GM12878 (cell line): ENCODE measurements at regions not wholly inside any gene's neighbourhood (a gene's known extent, or its start where the extent isn't known, plus 50 kb on each side); places are given as distances from the start of the nearest gene placed in this dataset.

Source experiments
- ATAC-seq: fragments of 200-7000 bp; cut with Tn5 transposase; 3 replicates; pipeline ENCODE4 v1.9.1; 2020; ENCODE audit warnings: mild to moderate bottlenecking, moderate library complexity
- BruUV-seq: library from RNA; stranded (reverse); fragments of 400-500 nt; replicated peaks from 2 replicates; lab custom pipeline; 2021; lab: Mats Ljungman, UMichigan
- CTCF ChIA-PET: fragments of 300-600 bp; sonication (Branson Sonifier 250); formaldehyde crosslinking; extraction: SDS; loops from one replicate; lab custom pipeline; 2021; ENCODE audit warnings: inconsistent platforms; lab: Yijun Ruan, JAX
- POLR2A ChIA-PET: fragments of 350-600 bp; formaldehyde crosslinking; extraction: SDS; loops from one replicate; lab custom pipeline; 2021; ENCODE audit warnings: inconsistent platforms; lab: Charles Lee
- RAD21 ChIA-PET: fragments of 300-600 bp; sonication (Branson Sonifier 250); formaldehyde crosslinking; loops from one replicate; lab custom pipeline; 2023; ENCODE audit warnings: antibody characterized with exemption; ENCODE audit not compliant: unreplicated experiment; lab: Charles Lee
- SMC1A ChIA-PET: fragments of 300-600 bp; sonication (Branson Sonifier 250); formaldehyde crosslinking; loops from one replicate; lab custom pipeline; 2023; ENCODE audit not compliant: unreplicated experiment, uncharacterized antibody; lab: Charles Lee
- DNase-seq: peaks from one replicate; pipeline ENCODE4 v3.0.0-alpha.2; 2011; ENCODE audit warnings: low read depth, low spot score
- FAIRE-seq: peaks from 3 replicates; lab custom pipeline; 2011; peaks lifted over from hg19 to GRCh38; lab: Jason Lieb, UNC
- H2AFZ ChIP-seq: 2 replicates; pipeline ENCODE4 v1.6.0; 2011; ENCODE audit warnings: low read depth, low read length, control low read depth; ENCODE audit not compliant: control insufficient read depth
- H3K27ac ChIP-seq: 2 replicates; pipeline ENCODE4 v1.5.1; 2011; ENCODE audit warnings: control low read depth; ENCODE audit not compliant: control insufficient read depth, insufficient read depth
- H3K27me3 ChIP-seq, 2 experiments: replicated peaks in 1 of 2; 2 replicates each; pipeline versions ENCODE4 v1.6.0 to v1.6.1; 2011; ENCODE audit warnings: low read length in 1 of 2; ENCODE audit not compliant: control insufficient read depth in 2 of 2, insufficient read depth in 2 of 2
- H3K36me3 ChIP-seq, 2 experiments: 2 replicates each; pipeline ENCODE4 v1.5.1; 2011; ENCODE audit warnings: low read length in 1 of 2; ENCODE audit not compliant: control insufficient read depth in 2 of 2, insufficient read depth in 2 of 2
- H3K4me1 ChIP-seq: 2 replicates; pipeline ENCODE4 v1.6.1; 2011; ENCODE audit warnings: mild to moderate bottlenecking, low read length, moderate library complexity, mixed read lengths; ENCODE audit not compliant: control insufficient read depth, insufficient read depth
- H3K4me2 ChIP-seq: 2 replicates; pipeline ENCODE4 v1.6.0; 2011; ENCODE audit warnings: control low read depth; ENCODE audit not compliant: control insufficient read depth, insufficient read depth
- H3K4me3 ChIP-seq: fragments of 200-600 bp; sonication (generic); 2 replicates; pipeline ENCODE4 v1.5.1; 2016
- H3K79me2 ChIP-seq: 2 replicates; pipeline ENCODE4 v1.6.0; 2011; ENCODE audit warnings: low read length; ENCODE audit not compliant: control insufficient read depth, insufficient read depth
- H3K9ac ChIP-seq: 2 replicates; pipeline ENCODE4 v1.8.0; 2011; ENCODE audit warnings: low read length, control low read depth, mixed read lengths; ENCODE audit not compliant: control insufficient read depth, insufficient read depth
- H3K9me3 ChIP-seq: replicated peaks from 3 replicates; pipeline ENCODE4 v1.5.1; 2011; ENCODE audit warnings: mild to moderate bottlenecking, low read length; ENCODE audit not compliant: control insufficient read depth, insufficient read depth
- H4K20me1 ChIP-seq: 2 replicates; pipeline ENCODE4 v1.6.0; 2011; ENCODE audit not compliant: control insufficient read depth, insufficient read depth
- CHD1 ChIP-seq: IDR thresholded peaks from 2 replicates; pipeline ENCODE4 v1.6.1; 2012; ENCODE audit warnings: low read depth, low read length, improper control_type of control experiment
- HCFC1 ChIP-seq: fragments of 150-350 bp; IDR thresholded peaks from 2 replicates; pipeline ENCODE4 v1.6.1; 2014; ENCODE audit warnings: low read length
- HDGF ChIP-seq: fragments of 450-650 bp; IDR thresholded peaks from 2 replicates; pipeline ENCODE4 v1.6.1; 2016; ENCODE audit warnings: antibody characterized with exemption
- KLF5 ChIP-seq: fragments of 450-650 bp; IDR thresholded peaks from 2 replicates; pipeline ENCODE4 v1.6.1; 2014; ENCODE audit warnings: mild to moderate bottlenecking; ENCODE audit not compliant: partially characterized antibody
- NFXL1 ChIP-seq: fragments of 450-650 bp; IDR thresholded peaks from 2 replicates; pipeline ENCODE4 v1.6.1; 2017; ENCODE audit warnings: antibody characterized with exemption, mild to moderate bottlenecking, borderline replicate concordance
- NR2C1 ChIP-seq: fragments of 450-650 bp; IDR thresholded peaks from 2 replicates; pipeline ENCODE4 v1.6.1; 2017; ENCODE audit warnings: antibody characterized with exemption, mild to moderate bottlenecking, moderate library complexity
- PML ChIP-seq: IDR thresholded peaks from 2 replicates; pipeline ENCODE4 v1.6.1; 2012; ENCODE audit warnings: low read length, inconsistent platforms
- ZBTB33 ChIP-seq: fragments of 450-650 bp; IDR thresholded peaks from 2 replicates; pipeline ENCODE4 v1.6.1; 2017; ENCODE audit warnings: mild to moderate bottlenecking
- ZNF274 ChIP-seq: IDR thresholded peaks from one replicate; pipeline ENCODE4 v1.8.0; 2011; ENCODE audit not compliant: insufficient read length, insufficient read depth
- WGBS: methylation state at CpG from one replicate; pipeline ENCODE4 v1.1.6; 2016; ENCODE audit warnings: low lambda C conversion rate; ENCODE audit not compliant: insufficient replicate concordance, insufficient coverage; ENCODE audit errors: missing lambda C conversion rate; 5-methylcytosine and 5-hydroxymethylcytosine counted together
- in situ Hi-C: fragments of 300-500 bp; cut with MboI; formaldehyde crosslinking; loops from 9 replicates; pipeline ENCODE4 v1.14.3; 2018; ENCODE audit warnings: mixed read lengths
- intact Hi-C: fragments of 100-400 bp; cut with micrococcal nuclease; formaldehyde crosslinking; loops from one replicate; pipeline ENCODE4 v1.14.2; 2022; ENCODE audit not compliant: unreplicated experiment
- TF ChIP-seq, protein P1 (sequence below): fragments of 450-650 bp; IDR thresholded peaks from 2 replicates; pipeline ENCODE4 v1.6.1; 2016; ENCODE audit warnings: mild to moderate bottlenecking, moderate library complexity, borderline replicate concordance
- TF ChIP-seq, protein P2 (sequence below): IDR thresholded peaks from 2 replicates; pipeline ENCODE4 v1.6.1; 2012; ENCODE audit warnings: low read depth, low read length, improper control_type of control experiment

DNA sequence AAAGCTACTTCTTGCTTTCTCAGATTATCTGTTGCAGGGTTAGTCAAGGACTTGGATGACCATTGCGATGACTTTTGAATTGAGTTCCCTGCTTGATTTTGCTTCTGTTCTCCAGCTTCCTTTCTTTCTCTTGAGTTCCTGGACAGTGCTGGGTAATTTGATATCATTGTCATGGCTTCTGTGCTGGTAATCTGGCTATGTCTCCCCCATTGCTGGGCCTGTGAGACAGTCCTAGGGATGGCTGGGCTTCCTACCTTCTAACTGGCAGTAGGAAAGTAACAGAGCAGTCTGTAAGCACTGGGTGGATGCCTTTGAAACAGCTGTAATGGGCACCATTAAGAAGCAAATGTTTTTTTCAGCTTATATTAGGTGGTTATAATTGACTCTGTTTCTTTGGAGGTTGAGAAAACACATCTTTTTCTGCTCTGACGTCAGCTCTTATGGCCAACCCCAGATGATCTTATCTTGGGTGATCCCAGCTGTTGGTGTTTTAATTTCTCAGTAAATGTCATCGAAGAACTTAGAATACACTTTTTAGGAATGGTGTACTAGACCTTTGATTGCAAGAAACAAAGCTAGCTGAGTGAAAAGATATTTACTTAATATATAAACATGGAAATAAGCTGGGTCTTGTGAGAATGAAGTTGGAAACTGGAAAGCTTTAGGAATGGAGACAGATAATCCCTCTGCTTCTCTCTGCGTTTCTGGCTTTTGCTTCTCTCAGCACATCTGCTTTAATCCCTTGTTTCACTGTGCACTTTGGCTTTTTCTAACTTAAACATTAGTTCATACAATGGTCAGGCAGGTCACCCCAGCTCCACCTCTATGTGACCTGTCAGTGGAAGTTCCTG is 195.0 kb upstream of the MAN1A1 start:
- 49% methylated on average over 4 of the region's 4 CpGs for WGBS
- ChIA-PET RAD21 (no interaction called here), CTCF (interaction anchor here (1.0 kb wide), 1 partner anchor 10 kb away, joined by 4 read pairs; no protein-coding TSS in a partner anchor)
- intact Hi-C loops: no loop called here
- no peaks in the 10 kb centered on the region for H3K36me3 ChIP-seq
- H3K4me1 ChIP-seq: no peaks in the 10 kb centered on the region
- no peak overlapping the region for H3K4me2 ChIP-seq
- FAIRE-seq: no peak
- H3K27me3 ChIP-seq: no peaks in the 10 kb centered on the region
- H3K4me3 ChIP-seq: no peak overlapping the region
- H3K9me3 ChIP-seq: no peaks in the 10 kb centered on the region; the same call in 2 of the 3 replicates
- in situ Hi-C loops: no loop called here
- H4K20me1 ChIP-seq: no peaks in the 10 kb centered on the region
- H2AFZ ChIP-seq: no peak overlapping the region
- ATAC-seq: no peak
- no peaks in the 10 kb centered on the region for H3K79me2 ChIP-seq
- BruUV-seq: no TSS peak
- no peak for TF ChIP-seq PML
- no peak for TF ChIP-seq HDGF
- TF ChIP-seq, protein P1, sequence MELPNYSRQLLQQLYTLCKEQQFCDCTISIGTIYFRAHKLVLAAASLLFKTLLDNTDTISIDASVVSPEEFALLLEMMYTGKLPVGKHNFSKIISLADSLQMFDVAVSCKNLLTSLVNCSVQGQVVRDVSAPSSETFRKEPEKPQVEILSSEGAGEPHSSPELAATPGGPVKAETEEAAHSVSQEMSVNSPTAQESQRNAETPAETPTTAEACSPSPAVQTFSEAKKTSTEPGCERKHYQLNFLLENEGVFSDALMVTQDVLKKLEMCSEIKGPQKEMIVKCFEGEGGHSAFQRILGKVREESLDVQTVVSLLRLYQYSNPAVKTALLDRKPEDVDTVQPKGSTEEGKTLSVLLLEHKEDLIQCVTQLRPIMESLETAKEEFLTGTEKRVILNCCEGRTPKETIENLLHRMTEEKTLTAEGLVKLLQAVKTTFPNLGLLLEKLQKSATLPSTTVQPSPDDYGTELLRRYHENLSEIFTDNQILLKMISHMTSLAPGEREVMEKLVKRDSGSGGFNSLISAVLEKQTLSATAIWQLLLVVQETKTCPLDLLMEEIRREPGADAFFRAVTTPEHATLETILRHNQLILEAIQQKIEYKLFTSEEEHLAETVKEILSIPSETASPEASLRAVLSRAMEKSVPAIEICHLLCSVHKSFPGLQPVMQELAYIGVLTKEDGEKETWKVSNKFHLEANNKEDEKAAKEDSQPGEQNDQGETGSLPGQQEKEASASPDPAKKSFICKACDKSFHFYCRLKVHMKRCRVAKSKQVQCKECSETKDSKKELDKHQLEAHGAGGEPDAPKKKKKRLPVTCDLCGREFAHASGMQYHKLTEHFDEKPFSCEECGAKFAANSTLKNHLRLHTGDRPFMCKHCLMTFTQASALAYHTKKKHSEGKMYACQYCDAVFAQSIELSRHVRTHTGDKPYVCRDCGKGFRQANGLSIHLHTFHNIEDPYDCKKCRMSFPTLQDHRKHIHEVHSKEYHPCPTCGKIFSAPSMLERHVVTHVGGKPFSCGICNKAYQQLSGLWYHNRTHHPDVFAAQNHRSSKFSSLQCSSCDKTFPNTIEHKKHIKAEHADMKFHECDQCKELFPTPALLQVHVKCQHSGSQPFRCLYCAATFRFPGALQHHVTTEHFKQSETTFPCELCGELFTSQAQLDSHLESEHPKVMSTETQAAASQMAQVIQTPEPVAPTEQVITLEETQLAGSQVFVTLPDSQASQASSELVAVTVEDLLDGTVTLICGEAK: no peak
- no peak for TF ChIP-seq CHD1
- no peak for TF ChIP-seq NFXL1
- no peak for TF ChIP-seq KLF5
- TF ChIP-seq, protein P2, sequence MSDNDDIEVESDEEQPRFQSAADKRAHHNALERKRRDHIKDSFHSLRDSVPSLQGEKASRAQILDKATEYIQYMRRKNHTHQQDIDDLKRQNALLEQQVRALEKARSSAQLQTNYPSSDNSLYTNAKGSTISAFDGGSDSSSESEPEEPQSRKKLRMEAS: no peak
- TF ChIP-seq HCFC1: no peak
- TF ChIP-seq NR2C1: no peak
- TF ChIP-seq ZNF274: no peak
- TF ChIP-seq ZBTB33: no peak
- TF ChIP-seq, all 136 proteins: peak for 0
- no peak for DNase-seq
- SMC1A ChIA-PET: interaction anchor here (1.2 to 1.4 kb wide), 3 partner anchors 12 to 40 kb away, joined by 3 to 4 read pairs (median 3); no protein-coding TSS in a partner anchor
- POLR2A ChIA-PET: interaction anchor here (1.0 kb wide), 1 partner anchor 19 kb away, joined by 3 read pairs; no protein-coding TSS in a partner anchor
- Histone ChIP-seq H3K27ac (no peak overlapping the region), H3K9ac (no peak overlapping the region)
